WERI-Rb-1 (cell line): ENCODE measurements at regions not wholly inside any gene's neighbourhood (a gene's known extent, or its start where the extent isn't known, plus 50 kb on each side); places are given as distances from the start of the nearest gene placed in this dataset.

ENCODE experiments used
- DNase-seq: peaks from one replicate; pipeline ENCODE4 v3.0.0-alpha.2; 2020
- H3K27ac ChIP-seq: fragments of 250-450 bp; sonication (Bioruptor Pico); 2 replicates; pipeline ENCODE4 v1.5.1; 2020; ENCODE audit warnings: mild to moderate bottlenecking, moderate library complexity
- H3K27me3 ChIP-seq: fragments of 250-450 bp; sonication (Bioruptor Pico); 2 replicates; pipeline ENCODE4 v1.5.1; 2021; ENCODE audit warnings: mild to moderate bottlenecking, low read depth, moderate library complexity; ENCODE audit not compliant: insufficient read depth, severe bottlenecking
- H3K36me3 ChIP-seq: fragments of 250-450 bp; sonication (Bioruptor Pico); 2 replicates; pipeline ENCODE4 v1.5.1; 2020; ENCODE audit warnings: mild to moderate bottlenecking, moderate library complexity
- H3K4me3 ChIP-seq: 2 replicates; pipeline ENCODE4 v1.5.1; 2011; ENCODE audit warnings: low read depth, mild to moderate bottlenecking, control low read depth, low read length
- H3K9me3 ChIP-seq: fragments of 250-450 bp; sonication (Bioruptor Pico); 2 replicates; pipeline ENCODE4 v1.5.1; 2021; ENCODE audit warnings: mild to moderate bottlenecking, moderate library complexity; ENCODE audit not compliant: severe bottlenecking
- CTCF ChIP-seq: IDR thresholded peaks from 2 replicates; pipeline ENCODE4 v1.5.1; 2011; ENCODE audit warnings: low read depth, mild to moderate bottlenecking, control low read depth, inconsistent platforms, low read length

DNA sequence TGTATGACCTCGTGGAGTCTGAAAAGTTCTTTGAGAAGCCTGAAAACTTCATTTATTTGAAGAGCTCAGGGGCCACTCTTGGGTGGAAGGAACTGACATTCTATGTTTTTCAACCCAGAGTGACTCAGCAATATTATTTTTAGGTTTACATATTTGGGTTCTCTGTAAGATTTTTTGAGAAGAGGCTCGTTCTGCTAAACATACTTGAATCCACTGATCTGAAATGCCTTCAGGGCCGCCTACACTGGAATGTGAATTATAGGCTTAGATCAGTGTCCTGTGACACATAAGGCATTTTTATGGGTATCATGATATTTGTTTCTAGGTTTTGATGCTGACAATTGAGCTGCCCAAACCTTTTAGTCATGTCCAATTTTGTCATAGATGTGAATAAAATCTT is 86.2 kb downstream of the PSAT1 start:
- no peak for TF ChIP-seq CTCF

DNA sequence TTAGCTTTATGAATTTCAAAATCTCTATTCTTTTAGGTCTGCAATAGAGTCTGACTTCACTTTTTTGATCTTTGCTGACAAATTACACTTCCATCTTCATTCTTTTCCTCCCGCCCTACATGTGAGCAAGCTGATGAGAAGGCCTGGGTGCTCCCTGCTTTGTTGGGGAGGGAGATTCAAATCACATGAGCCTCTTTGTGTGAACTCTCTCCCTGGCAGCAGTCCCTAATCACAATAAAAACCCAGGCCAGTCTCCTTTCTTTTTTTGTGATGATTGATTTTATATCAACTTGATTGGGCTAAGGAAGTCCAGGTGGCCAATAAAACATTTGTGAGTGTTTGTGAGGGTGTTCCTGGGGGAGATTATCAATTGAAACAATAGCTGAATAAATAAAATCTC is 89.4 kb downstream of the PSAT1 start:
- Histone ChIP-seq H3K9me3 (peaks cover 4% of the 10 kb centered on the region), H3K36me3 (no peaks in the 10 kb centered on the region), H3K27me3 (peaks cover 39% of the 10 kb centered on the region), H3K27ac (no peak overlapping the region), H3K4me3 (no peak overlapping the region)
- no peak for TF ChIP-seq CTCF
- no peak for DNase-seq

More for the DNA sequence above, 86.2 kb downstream of the PSAT1 start:
- no peak for DNase-seq
- H3K9me3 ChIP-seq, result no peaks in the 10 kb centered on the region
- no peaks in the 10 kb centered on the region for H3K36me3 ChIP-seq
- H3K27me3 ChIP-seq, result peaks cover 32% of the 10 kb centered on the region
- H3K4me3 ChIP-seq, result no peak overlapping the region
- H3K27ac ChIP-seq, result no peak overlapping the region

DNA sequence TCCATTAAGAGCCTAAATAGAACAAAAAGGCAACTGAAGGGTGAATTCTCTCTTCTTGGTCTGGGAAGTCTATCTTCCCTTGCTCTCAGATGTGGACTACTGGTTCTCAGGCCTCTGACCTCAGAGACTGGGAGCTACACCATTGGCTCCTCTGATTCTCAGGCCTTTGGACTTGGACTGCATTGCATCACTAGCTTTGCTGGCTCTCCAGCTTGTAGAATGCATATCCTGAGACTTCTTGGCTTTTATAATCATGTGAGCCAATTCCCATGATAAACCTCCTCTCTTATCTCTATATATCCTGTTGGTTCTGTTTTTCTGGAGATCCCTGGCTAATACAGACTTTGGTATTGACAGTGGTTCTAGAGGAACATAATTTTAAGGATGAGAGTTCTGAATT is 89.8 kb downstream of the PSAT1 start:
- H3K4me3 ChIP-seq, result no peak overlapping the region
- no peak overlapping the region for H3K27ac ChIP-seq
- peaks cover 4% of the 10 kb centered on the region for H3K9me3 ChIP-seq
- no peak for TF ChIP-seq CTCF
- H3K27me3 ChIP-seq, result peaks cover 39% of the 10 kb centered on the region
- H3K36me3 ChIP-seq, result no peaks in the 10 kb centered on the region
- DNase-seq, result no peak

DNA sequence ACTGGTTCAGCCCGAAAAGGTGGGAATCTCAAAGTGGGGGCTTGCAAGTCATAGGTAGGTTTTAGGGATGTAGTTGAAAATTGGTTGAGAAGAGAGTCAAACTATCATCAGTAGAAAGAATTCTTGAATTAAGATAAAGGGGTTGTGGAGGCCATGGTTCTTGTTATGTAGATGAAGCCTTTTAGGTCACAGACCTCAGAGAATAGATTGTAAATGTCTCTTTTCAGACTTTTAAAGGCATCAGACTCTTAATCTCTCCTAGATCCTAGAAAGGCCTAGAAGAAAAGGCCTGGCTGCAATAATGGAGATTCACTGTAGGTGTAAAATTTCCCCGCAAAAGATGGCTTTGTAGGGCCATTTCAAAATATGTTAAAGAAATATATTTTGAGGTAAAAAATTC is 96.4 kb downstream of the PSAT1 start:
- H3K9me3 ChIP-seq, result peaks cover 13% of the 10 kb centered on the region
- H3K27ac ChIP-seq, result no peak overlapping the region
- no peak for DNase-seq
- no peak overlapping the region for H3K4me3 ChIP-seq
- no peaks in the 10 kb centered on the region for H3K36me3 ChIP-seq
- TF ChIP-seq CTCF, result no peak
- peaks cover 17% of the 10 kb centered on the region for H3K27me3 ChIP-seq

- Histone ChIP-seq H3K27me3 (peaks cover 12% of the 10 kb centered on the region), H3K36me3 (no peaks in the 10 kb centered on the region), H3K4me3 (no peak overlapping the region), H3K27ac (no peak overlapping the region), H3K9me3 (peaks cover 12% of the 10 kb centered on the region)
- no peak for DNase-seq
- no peak for TF ChIP-seq CTCF
Observed at GRCh38 chr9:78393932-78394331, 97.0 kb downstream of the PSAT1 start.

DNA sequence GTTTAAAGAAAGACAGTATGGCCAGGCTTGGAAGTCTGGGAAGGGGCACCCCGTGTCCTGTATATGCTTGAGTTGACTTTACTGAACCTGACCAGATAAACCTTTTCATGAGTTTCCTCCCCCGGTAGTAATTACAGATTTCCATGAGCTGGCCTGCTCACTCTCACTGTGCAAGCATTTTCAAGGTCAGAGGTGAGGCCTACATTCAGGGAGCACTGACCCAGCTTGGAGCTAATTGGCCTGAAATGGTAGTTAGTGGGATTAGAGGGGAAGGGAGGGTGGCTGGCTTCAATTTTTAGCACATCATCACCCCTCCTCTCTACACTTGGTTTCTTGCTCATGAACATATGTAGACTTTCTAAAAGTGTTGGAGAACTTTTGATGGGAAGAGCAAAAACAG is 99.2 kb downstream of the PSAT1 start:
- Histone ChIP-seq H3K27ac (no peak overlapping the region), H3K9me3 (peaks cover 9% of the 10 kb centered on the region), H3K36me3 (no peaks in the 10 kb centered on the region), H3K27me3 (peaks cover 5% of the 10 kb centered on the region), H3K4me3 (no peak overlapping the region)
- TF ChIP-seq CTCF, result no peak
- DNase-seq, result no peak
